HepG2 (cell line): ENCODE measurements at regions not wholly inside any gene's neighbourhood (a gene's known extent, or its start where the extent isn't known, plus 50 kb on each side); places are given as distances from the start of the nearest gene placed in this dataset.
A peak's percentile ranks its signal among the peaks of the same experiment; 100 is the strongest.

Experiments
- ATAC-seq: fragments of 200-7000 bp; cut with Tn5 transposase; 3 replicates; pipeline ENCODE4 v1.9.1; 2020; ENCODE audit warnings: mild to moderate bottlenecking, moderate library complexity
- BruUV-seq: library from RNA; stranded (reverse); fragments of 400-500 nt; replicated peaks from 2 replicates; lab custom pipeline; 2021; lab: Mats Ljungman, UMichigan
- CTCF ChIA-PET: fragments of 300-600 bp; formaldehyde crosslinking; extraction: SDS; loops from one replicate; lab custom pipeline; 2021; ENCODE audit warnings: low total read pairs, inconsistent platforms, low intra/inter-chr PET ratio; lab: Yijun Ruan, JAX
- POLR2A ChIA-PET: fragments of 350-600 bp; sonication (Branson Sonifier 250); formaldehyde crosslinking; loops from one replicate; lab custom pipeline; 2020; ENCODE audit warnings: antibody characterized with exemption, inconsistent platforms; lab: Yijun Ruan, JAX
- DNase-seq: peaks from one replicate; pipeline ENCODE4 v3.0.0-alpha.2; 2015; ENCODE audit warnings: low spot score
- FAIRE-seq: peaks from 3 replicates; lab custom pipeline; 2011; peaks lifted over from hg19 to GRCh38; lab: Jason Lieb, UNC
- H2AFZ ChIP-seq: one replicate; pipeline ENCODE4 v1.6.1; 2011; ENCODE audit warnings: low read length, inconsistent platforms
- H3K27ac ChIP-seq: fragments of 300-600 bp; 3 replicates; pipeline ENCODE4 v1.8.0; 2011; ENCODE audit warnings: mixed run types, mild to moderate bottlenecking, mixed read lengths, low read length, inconsistent platforms; ENCODE audit not compliant: insufficient read depth; ENCODE audit errors: extremely low read length
- H3K27me3 ChIP-seq, 2 experiments: fragments of 200-600 bp in 1 of 2; 2 replicates in 1 of 2; 3 replicates in 1 of 2; pipeline versions ENCODE4 v1.6.0 to v1.8.0; 2011; ENCODE audit warnings: low read length in 2 of 2, mild to moderate bottlenecking in 2 of 2, moderate library complexity in 2 of 2, inconsistent platforms in 1 of 2; ENCODE audit not compliant: insufficient read depth in 2 of 2, control insufficient read depth in 1 of 2
- H3K36me3 ChIP-seq, 2 experiments: fragments of 200-600 bp in 1 of 2; replicated peaks in 1 of 2; 2 replicates in 1 of 2; 3 replicates in 1 of 2; pipeline versions ENCODE4 v1.5.1 to v1.8.0; 2011; ENCODE audit warnings: low read length in 2 of 2, inconsistent platforms in 1 of 2; ENCODE audit not compliant: insufficient read depth in 2 of 2, control insufficient read depth in 1 of 2
- H3K4me1 ChIP-seq: 2 replicates; pipeline ENCODE4 v1.5.1; 2012; ENCODE audit warnings: low read length, inconsistent platforms; ENCODE audit not compliant: insufficient read depth
- H3K4me2 ChIP-seq: 2 replicates; pipeline ENCODE4 v1.6.0; 2011; ENCODE audit warnings: low read depth, low read length, inconsistent platforms
- H3K4me3 ChIP-seq, 3 experiments: fragments of 200-600 bp in 1 of 3; sonication (generic), shearing (Covaris generic) in 1 of 3; replicated peaks in 1 of 3; 2 replicates each; pipeline ENCODE4 v1.5.1; 2011 to 2016; ENCODE audit warnings: low read length in 3 of 3, inconsistent platforms in 2 of 3, low read depth in 2 of 3, mild to moderate bottlenecking in 2 of 3, control low read depth in 1 of 3, mixed read lengths in 1 of 3; ENCODE audit not compliant: insufficient read depth in 1 of 3
- H3K79me2 ChIP-seq: one replicate; pipeline ENCODE4 v1.6.1; 2011; ENCODE audit warnings: low read length, inconsistent platforms; ENCODE audit not compliant: insufficient read depth
- H3K9ac ChIP-seq: 2 replicates; pipeline ENCODE4 v1.6.0; 2011; ENCODE audit warnings: mild to moderate bottlenecking, low read depth, low read length, inconsistent platforms; ENCODE audit not compliant: insufficient read depth
- H3K9me3 ChIP-seq: 2 replicates; pipeline ENCODE4 v1.5.1; 2012; ENCODE audit warnings: mild to moderate bottlenecking, low read length
- H4K20me1 ChIP-seq: 2 replicates; pipeline ENCODE4 v1.6.0; 2011; ENCODE audit warnings: inconsistent platforms, mild to moderate bottlenecking, low read length, moderate library complexity; ENCODE audit not compliant: insufficient read depth
- ATF7 ChIP-seq, 2 experiments: fragments of 450-650 bp in 1 of 2; sonication (generic) in 1 of 2; formaldehyde crosslinking in 1 of 2; IDR thresholded peaks; 2 replicates each; pipeline versions ENCODE4 v1.4.0 to v1.6.1; 2016 to 2020; ENCODE audit warnings: antibody characterized with exemption in 1 of 2, mild to moderate bottlenecking in 1 of 2, missing genetic modification reagents in 1 of 2
- JARID2 ChIP-seq: sonication (generic); formaldehyde crosslinking; IDR thresholded peaks from 2 replicates; pipeline ENCODE4 v1.8.1; 2023; ENCODE audit warnings: missing genetic modification reagents, inconsistent platforms; ENCODE audit not compliant: insufficient replicate concordance
- SRSF9 ChIP-seq: fragments of 200-400 bp; formaldehyde crosslinking; IDR thresholded peaks from 2 replicates; pipeline ENCODE4 v1.6.1; 2018; ENCODE audit warnings: borderline replicate concordance, mild to moderate bottlenecking, low read depth, low read length; ENCODE audit not compliant: insufficient read depth, poor library complexity, severe bottlenecking
- ZNF597 ChIP-seq: sonication (generic); formaldehyde crosslinking; IDR thresholded peaks from 2 replicates; pipeline ENCODE4 v1.5.0; 2020; ENCODE audit warnings: missing genetic modification reagents
- WGBS: methylation state at CpG from one replicate; pipeline ENCODE4 v1.1.6; 2017; ENCODE audit warnings: low lambda C conversion rate; 5-methylcytosine and 5-hydroxymethylcytosine counted together
- in situ Hi-C: cut with HindIII; loops from 2 replicates; pipeline ENCODE4 v1.10.0; 2017; ENCODE audit warnings: low pct_unique_long_range_greater_than_20kb; ENCODE audit not compliant: extremely low pct_ligation_motif_present
- intact Hi-C: fragments of 100-400 bp; cut with micrococcal nuclease; formaldehyde crosslinking; loops from one replicate; pipeline ENCODE4 v1.10.0; 2022; ENCODE audit not compliant: unreplicated experiment
- TF ChIP-seq, protein P1 (sequence below): IDR thresholded peaks from 2 replicates; pipeline ENCODE4 v1.6.1; 2016
- TF ChIP-seq, protein P2 (sequence below): IDR thresholded peaks from 2 replicates; pipeline ENCODE4 v1.6.1; 2016; ENCODE audit warnings: low read depth

- TF ChIP-seq, protein P1, sequence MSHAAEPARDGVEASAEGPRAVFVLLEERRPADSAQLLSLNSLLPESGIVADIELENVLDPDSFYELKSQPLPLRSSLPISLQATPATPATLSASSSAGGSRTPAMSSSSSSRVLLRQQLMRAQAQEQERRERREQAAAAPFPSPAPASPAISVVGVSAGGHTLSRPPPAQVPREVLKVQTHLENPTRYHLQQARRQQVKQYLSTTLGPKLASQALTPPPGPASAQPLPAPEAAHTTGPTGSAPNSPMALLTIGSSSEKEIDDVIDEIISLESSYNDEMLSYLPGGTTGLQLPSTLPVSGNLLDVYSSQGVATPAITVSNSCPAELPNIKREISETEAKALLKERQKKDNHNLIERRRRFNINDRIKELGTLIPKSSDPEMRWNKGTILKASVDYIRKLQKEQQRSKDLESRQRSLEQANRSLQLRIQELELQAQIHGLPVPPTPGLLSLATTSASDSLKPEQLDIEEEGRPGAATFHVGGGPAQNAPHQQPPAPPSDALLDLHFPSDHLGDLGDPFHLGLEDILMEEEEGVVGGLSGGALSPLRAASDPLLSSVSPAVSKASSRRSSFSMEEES = no peak
- TF ChIP-seq, protein P2, sequence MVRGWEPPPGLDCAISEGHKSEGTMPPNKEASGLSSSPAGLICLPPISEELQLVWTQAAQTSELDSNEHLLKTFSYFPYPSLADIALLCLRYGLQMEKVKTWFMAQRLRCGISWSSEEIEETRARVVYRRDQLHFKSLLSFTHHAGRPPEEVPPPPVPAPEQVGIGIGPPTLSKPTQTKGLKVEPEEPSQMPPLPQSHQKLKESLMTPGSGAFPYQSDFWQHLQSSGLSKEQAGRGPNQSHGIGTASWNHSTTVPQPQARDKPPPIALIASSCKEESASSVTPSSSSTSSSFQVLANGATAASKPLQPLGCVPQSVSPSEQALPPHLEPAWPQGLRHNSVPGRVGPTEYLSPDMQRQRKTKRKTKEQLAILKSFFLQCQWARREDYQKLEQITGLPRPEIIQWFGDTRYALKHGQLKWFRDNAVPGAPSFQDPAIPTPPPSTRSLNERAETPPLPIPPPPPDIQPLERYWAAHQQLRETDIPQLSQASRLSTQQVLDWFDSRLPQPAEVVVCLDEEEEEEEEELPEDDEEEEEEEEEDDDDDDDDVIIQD (CRISPR knock-in tag) = no peak
- TF ChIP-seq SRSF9 (no peak), ZNF597 (CRISPR knock-in tag) (no peak)
- TF ChIP-seq, all 625 proteins: peak for 0
Observed at GRCh38 chr10:118922226-118922625, 107.3 kb upstream of the NANOS1 start (continued).

- ATAC-seq (no peak), FAIRE-seq (no peak), DNase-seq (no peak)
- Histone ChIP-seq H3K27me3 (peaks cover 0 to 16% of the 10 kb centered on the region in 2 experiments; a peak in 4 of 5 replicates), H3K9ac (no peak overlapping the region), H3K79me2 (no peaks in the 10 kb centered on the region), H3K9me3 (no peaks in the 10 kb centered on the region), H3K4me2 (no peak overlapping the region), H3K4me1 (no peaks in the 10 kb centered on the region), H4K20me1 (no peaks in the 10 kb centered on the region), H3K27ac (no peak overlapping the region), H3K4me3 (no peak overlapping the region), H2AFZ (no peak overlapping the region), H3K36me3 (no peaks in the 10 kb centered on the region)
- intact Hi-C loops = no loop called here
- 35% methylated on average over 2 of the region's 2 CpGs for WGBS
- no peak for TF ChIP-seq JARID2 (CRISPR knock-in tag)
- TF ChIP-seq ATF7 (IDR thresholded peaks at IDR 0.05) = peak; percentile 60
- TF ChIP-seq ATF7 (CRISPR knock-in tag; IDR thresholded peaks at IDR 0.05) = no peak
- ChIA-PET CTCF (no interaction called here), POLR2A (no interaction called here)
- in situ Hi-C loops = no loop called here
- no TSS peak for BruUV-seq
Observed at GRCh38 chr10:118922972-118923371, 106.5 kb upstream of the NANOS1 start.
